Smooth muscle cell (in vitro differentiated cells): ENCODE measurements at regions not wholly inside any gene's neighbourhood (a gene's known extent, or its start where the extent isn't known, plus 50 kb on each side); places are given as distances from the start of the nearest gene placed in this dataset.

Experiments
- DNase-seq: peaks from one replicate; lab custom pipeline; 2025; ENCODE audit not compliant: unreplicated experiment; lab: John Stamatoyannopoulos, UW
- H2AFZ ChIP-seq: fragments of 200-600 bp; sonication (generic); 2 replicates; pipeline ENCODE4 v1.6.0; 2016; ENCODE audit warnings: antibody characterized with exemption, low read depth, mild to moderate bottlenecking
- H3F3A ChIP-seq: fragments of 200-600 bp; sonication (generic); 2 replicates; pipeline ENCODE4 v1.6.0; 2017; ENCODE audit warnings: antibody characterized with exemption, low read depth
- H3K27ac ChIP-seq: fragments of 200-600 bp; sonication (generic); 2 replicates; pipeline ENCODE4 v1.5.1; 2016; ENCODE audit warnings: low read depth, mild to moderate bottlenecking
- H3K27me3 ChIP-seq: fragments of 200-600 bp; sonication (generic); 2 replicates; pipeline ENCODE4 v1.6.1; 2016; ENCODE audit warnings: low read depth, mild to moderate bottlenecking
- H3K36me3 ChIP-seq: fragments of 200-600 bp; sonication (generic); 2 replicates; pipeline ENCODE4 v1.5.1; 2016; ENCODE audit warnings: low read depth
- H3K4me1 ChIP-seq: fragments of 200-600 bp; sonication (generic); 2 replicates; pipeline ENCODE4 v1.5.1; 2016; ENCODE audit warnings: low read depth
- H3K4me2 ChIP-seq: fragments of 200-600 bp; sonication (generic); 2 replicates; pipeline ENCODE4 v1.6.0; 2016; ENCODE audit warnings: mild to moderate bottlenecking
- H3K4me3 ChIP-seq: fragments of 200-600 bp; sonication (generic); 2 replicates; pipeline ENCODE4 v1.5.1; 2016; ENCODE audit warnings: mild to moderate bottlenecking
- H3K79me2 ChIP-seq: fragments of 200-600 bp; sonication (generic); 2 replicates; pipeline ENCODE4 v1.6.0; 2016; ENCODE audit warnings: low read depth, mild to moderate bottlenecking
- H3K9ac ChIP-seq: fragments of 200-600 bp; sonication (generic); 2 replicates; pipeline ENCODE4 v1.6.0; 2016; ENCODE audit warnings: low read depth
- H3K9me3 ChIP-seq: fragments of 200-600 bp; sonication (generic); replicated peaks from 2 replicates; pipeline ENCODE4 v1.5.1; 2016; ENCODE audit warnings: low read depth
- H4K20me1 ChIP-seq: fragments of 200-600 bp; sonication (generic); 2 replicates; pipeline ENCODE4 v1.6.0; 2016; ENCODE audit warnings: low read depth
- WGBS: methylation state at CpG from one replicate; pipeline ENCODE4 v1.1.7; 2016; ENCODE audit warnings: low lambda C conversion rate; 5-methylcytosine and 5-hydroxymethylcytosine counted together
- TF ChIP-seq, protein P1 (sequence below): fragments of 200-600 bp; sonication (generic); IDR thresholded peaks from 2 replicates; pipeline ENCODE4 v1.5.1; 2017; ENCODE audit warnings: borderline replicate concordance, mild to moderate bottlenecking, antibody characterized with exemption; ENCODE audit not compliant: insufficient read depth, poor library complexity, severe bottlenecking

DNA sequence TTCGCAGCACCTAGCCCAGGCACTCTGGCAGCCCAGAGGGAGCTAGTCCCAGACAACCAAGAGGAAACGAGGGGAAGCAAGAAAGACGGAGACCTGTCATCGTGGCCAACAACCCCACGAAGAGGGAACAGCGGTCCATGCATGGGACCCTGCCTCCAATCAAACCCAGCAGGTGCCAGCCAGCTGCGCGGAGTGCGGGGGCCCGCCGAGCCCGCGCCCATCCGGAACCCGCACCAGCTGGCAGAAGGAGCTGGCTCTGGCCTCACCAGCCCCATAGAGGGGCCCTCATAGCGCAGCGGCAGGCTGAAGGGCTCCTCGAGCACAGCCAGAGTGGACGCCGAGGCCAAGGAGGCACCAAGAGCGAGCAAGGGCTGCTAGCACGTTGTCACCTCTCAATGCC lies 332.4 kb upstream of the MAGEB18 start:
- no peak overlapping the region for H2AFZ ChIP-seq
- TF ChIP-seq, protein P1, sequence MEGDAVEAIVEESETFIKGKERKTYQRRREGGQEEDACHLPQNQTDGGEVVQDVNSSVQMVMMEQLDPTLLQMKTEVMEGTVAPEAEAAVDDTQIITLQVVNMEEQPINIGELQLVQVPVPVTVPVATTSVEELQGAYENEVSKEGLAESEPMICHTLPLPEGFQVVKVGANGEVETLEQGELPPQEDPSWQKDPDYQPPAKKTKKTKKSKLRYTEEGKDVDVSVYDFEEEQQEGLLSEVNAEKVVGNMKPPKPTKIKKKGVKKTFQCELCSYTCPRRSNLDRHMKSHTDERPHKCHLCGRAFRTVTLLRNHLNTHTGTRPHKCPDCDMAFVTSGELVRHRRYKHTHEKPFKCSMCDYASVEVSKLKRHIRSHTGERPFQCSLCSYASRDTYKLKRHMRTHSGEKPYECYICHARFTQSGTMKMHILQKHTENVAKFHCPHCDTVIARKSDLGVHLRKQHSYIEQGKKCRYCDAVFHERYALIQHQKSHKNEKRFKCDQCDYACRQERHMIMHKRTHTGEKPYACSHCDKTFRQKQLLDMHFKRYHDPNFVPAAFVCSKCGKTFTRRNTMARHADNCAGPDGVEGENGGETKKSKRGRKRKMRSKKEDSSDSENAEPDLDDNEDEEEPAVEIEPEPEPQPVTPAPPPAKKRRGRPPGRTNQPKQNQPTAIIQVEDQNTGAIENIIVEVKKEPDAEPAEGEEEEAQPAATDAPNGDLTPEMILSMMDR, result no peak
- H3K4me2 ChIP-seq, result no peak overlapping the region
- H3K4me3 ChIP-seq, result no peak overlapping the region
- H3K9ac ChIP-seq, result no peak overlapping the region
- 92% methylated on average over 22 of the region's 22 CpGs for WGBS
- no peaks in the 10 kb centered on the region for H3K27me3 ChIP-seq
- no peak overlapping the region for H3K27ac ChIP-seq
- no peaks in the 10 kb centered on the region for H3K4me1 ChIP-seq
- peaks cover 3% of the 10 kb centered on the region for H3K9me3 ChIP-seq
- no peaks in the 10 kb centered on the region for H3K36me3 ChIP-seq
- no peaks in the 10 kb centered on the region for H4K20me1 ChIP-seq
- no peaks in the 10 kb centered on the region for H3K79me2 ChIP-seq
- no peaks in the 10 kb centered on the region for H3F3A ChIP-seq
- no peak for DNase-seq

DNA sequence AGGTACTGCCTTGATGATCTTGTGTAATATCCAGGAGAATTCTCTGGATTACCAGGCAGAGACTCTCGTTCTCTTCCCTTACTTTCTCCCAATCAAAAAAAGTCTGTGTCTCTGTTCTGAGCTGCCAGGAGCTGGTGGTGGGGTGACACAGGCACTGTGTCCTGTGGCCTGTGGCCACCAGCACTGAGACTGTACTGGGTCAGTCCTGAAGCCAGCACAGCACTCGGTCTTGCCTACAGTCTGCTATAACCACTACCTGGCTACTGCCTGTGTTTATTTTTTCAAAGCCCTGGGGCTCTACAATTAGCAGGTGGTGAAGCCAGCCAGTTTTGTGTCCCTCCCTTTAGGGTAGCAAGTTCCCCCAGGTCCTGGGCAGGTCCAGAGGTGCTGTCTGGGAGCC lies 331.1 kb upstream of the MAGEB18 start:
- Histone ChIP-seq H3K27ac (no peak overlapping the region), H3K9me3 (peaks cover 3% of the 10 kb centered on the region), H3K9ac (no peak overlapping the region), H3K27me3 (no peaks in the 10 kb centered on the region), H3K79me2 (no peaks in the 10 kb centered on the region), H2AFZ (no peak overlapping the region), H4K20me1 (no peaks in the 10 kb centered on the region), H3K4me1 (no peaks in the 10 kb centered on the region), H3K36me3 (no peaks in the 10 kb centered on the region), H3K4me2 (no peak overlapping the region), H3F3A (no peaks in the 10 kb centered on the region), H3K4me3 (no peak overlapping the region)
- TF ChIP-seq, protein P1, result no peak
- no peak for DNase-seq
- 44% methylated on average over 2 of the region's 2 CpGs for WGBS

DNA sequence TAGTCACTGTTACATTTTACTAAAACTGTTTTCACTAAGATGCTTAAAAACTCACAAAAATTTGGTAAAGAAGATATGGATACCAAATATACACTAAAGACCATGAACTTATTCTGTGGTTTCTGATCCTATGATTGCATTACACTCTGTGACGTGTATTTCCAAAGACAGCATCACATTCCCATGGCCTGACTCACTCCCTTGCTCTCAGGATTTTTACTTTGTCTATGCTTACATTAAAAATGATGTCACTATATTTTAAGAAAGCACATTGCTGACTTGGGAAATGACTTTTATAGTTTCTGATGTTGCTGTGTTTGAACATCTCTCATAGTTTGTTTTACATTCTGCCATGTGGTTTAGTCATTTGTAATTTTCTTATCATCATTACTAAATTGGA lies 327.9 kb upstream of the MAGEB18 start:
- no peak for DNase-seq
- no peak overlapping the region for H3K9ac ChIP-seq
- TF ChIP-seq, protein P1, result no peak
- no peaks in the 10 kb centered on the region for H3K36me3 ChIP-seq
- H3F3A ChIP-seq, result no peaks in the 10 kb centered on the region
- H3K4me1 ChIP-seq, result no peaks in the 10 kb centered on the region
- no peaks in the 10 kb centered on the region for H3K79me2 ChIP-seq
- H3K4me3 ChIP-seq, result no peak overlapping the region
- H2AFZ ChIP-seq, result no peak overlapping the region
- no peak overlapping the region for H3K27ac ChIP-seq
- WGBS, result 18% methylated on average over 1 of the region's 1 CpG
- no peaks in the 10 kb centered on the region for H4K20me1 ChIP-seq
- H3K27me3 ChIP-seq, result no peaks in the 10 kb centered on the region
- no peaks in the 10 kb centered on the region for H3K9me3 ChIP-seq
- H3K4me2 ChIP-seq, result no peak overlapping the region

- Histone ChIP-seq H3K27ac (no peak overlapping the region), H3K9me3 (no peaks in the 10 kb centered on the region), H4K20me1 (no peaks in the 10 kb centered on the region), H3K9ac (no peak overlapping the region), H2AFZ (no peak overlapping the region), H3K4me3 (no peak overlapping the region), H3K79me2 (no peaks in the 10 kb centered on the region), H3K4me1 (no peaks in the 10 kb centered on the region), H3K4me2 (no peak overlapping the region), H3K36me3 (no peaks in the 10 kb centered on the region), H3F3A (no peaks in the 10 kb centered on the region), H3K27me3 (no peaks in the 10 kb centered on the region)
- TF ChIP-seq, protein P1, result no peak
- 85% methylated on average over 3 of the region's 3 CpGs for WGBS
- no peak for DNase-seq
Observed at GRCh38 chrX:25819879-25820278, 318.3 kb upstream of the MAGEB18 start.
